HG02885 (cell line): ENCODE measurements at regions not wholly inside any gene's neighbourhood (a gene's known extent, or its start where the extent isn't known, plus 50 kb on each side); places are given as distances from the start of the nearest gene placed in this dataset.
"Not testable (repeated sequence)": the region's sequence is repeated elsewhere in the genome, so short reads cannot be mapped to it uniquely, and the experiment has no call there.

Experiments
- ATAC-seq: cut with Tn5 transposase; IDR thresholded peaks from one replicate; pipeline ENCODE4 v1.9.1; 2021; ENCODE audit warnings: mild to moderate bottlenecking; ENCODE audit not compliant: unreplicated experiment, poor library complexity

DNA sequence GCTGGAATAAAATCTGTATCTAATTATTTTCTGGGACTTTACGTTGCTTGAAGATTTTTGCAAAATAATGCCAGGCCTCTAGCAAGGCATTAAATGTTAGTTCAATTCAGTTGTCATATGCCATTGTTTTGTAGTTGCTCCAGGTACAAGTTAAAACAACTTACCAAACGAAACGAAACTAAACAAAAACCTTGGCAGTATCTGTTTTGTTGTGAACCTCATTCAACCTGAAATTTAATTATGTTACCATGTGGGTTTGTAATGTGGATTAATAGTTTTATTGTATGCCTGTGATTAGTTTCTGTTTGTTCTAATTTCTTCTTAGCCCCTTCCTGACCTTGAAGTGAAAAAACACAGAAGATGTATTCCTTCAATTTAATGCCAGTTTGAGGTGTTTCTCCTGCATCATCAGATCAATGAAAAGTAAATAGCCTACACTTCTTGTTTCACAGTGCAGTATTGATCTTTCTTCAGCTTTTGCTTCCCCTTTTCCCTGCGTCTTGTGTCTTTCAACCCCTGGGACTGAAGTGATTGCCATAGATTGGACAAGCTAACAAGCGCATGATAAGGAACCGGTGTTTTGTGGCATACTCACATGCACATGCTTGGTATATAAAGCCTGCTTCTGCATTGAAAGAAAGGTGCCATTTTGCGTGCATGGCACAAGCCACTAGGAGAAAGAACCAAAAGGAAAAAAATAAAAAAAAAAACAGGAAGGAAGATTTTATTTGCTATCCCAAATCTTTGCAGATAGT lies 699.0 kb upstream of the ARRDC3 start:
- ATAC-seq = no peak

DNA sequence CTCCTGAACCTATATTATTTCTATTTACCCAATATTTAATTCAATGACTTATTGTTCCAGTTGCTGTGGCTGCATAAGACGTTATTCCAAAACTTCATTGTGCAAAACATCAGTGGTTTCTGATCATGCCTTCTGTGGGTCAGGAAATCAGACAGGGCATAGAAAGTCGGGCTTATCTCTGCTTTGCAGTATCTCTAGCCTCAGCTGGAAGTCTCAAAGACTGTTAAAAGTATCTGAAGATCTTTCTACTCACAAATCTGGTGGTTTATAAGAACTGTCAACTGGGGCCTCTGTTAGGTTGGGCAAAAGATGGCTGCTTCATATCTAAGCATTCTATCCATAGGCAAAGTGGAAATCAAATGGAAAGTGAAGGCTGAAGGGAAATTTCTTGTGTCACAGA lies 687.7 kb upstream of the ARRDC3 start:
- ATAC-seq = no peak

DNA sequence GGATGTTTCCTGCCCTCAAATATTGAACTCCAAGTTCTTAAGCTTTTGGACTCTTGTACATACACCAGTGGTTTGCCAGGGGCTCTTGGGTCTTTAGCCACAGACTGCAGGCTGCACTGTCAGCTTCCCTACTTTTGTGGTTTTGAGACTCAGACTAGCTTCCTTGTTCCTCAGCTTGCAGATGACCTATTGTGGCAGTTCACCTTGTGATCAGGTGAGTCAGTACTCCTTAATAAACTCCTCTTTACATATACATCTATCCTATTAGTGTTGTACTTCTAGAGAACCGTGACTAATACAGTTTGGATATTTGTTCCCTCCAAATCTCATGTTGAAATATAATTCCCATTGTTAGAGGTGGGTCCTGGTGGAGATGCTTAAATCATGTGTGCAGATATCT lies 681.9 kb upstream of the ARRDC3 start:
- ATAC-seq = no peak

DNA sequence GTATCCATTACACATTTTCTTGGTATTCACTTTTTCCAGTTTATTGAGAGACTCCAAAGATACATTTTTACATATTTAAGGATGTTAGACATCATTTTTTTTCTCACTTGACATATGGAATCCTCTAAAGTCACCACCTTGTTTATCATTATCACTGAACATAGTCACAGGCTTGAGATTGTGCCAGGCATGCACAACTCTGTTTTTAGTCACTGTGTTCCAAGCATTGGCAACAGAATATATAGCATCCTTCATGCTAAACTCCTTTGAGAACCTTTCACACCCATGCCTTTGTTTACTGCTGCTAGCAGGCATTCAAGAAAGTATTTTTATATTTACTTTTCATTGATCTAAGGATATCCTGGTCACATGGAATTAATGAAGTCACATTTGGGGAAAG lies 668.6 kb upstream of the ARRDC3 start:
- no peak for ATAC-seq

DNA sequence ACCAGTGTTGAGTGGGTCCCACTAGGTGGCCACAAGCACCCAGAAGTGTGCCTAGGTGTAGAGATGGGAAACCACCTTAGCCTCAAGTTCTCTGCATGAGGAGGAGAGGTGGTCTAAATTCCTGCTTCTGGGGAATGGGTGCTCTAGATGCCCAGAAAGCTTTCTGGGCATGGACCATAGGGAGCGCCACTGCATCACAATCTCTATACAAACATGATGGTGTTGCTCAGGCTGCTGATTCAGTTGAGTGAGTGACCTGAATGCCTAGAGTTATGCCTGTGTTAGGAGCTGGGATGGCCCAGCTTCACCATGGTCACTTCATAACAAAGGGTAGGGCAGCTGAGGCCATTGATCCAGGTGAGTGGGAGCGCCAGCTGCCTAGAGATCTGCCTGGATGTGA lies 667.9 kb upstream of the ARRDC3 start:
- no peak for ATAC-seq

DNA sequence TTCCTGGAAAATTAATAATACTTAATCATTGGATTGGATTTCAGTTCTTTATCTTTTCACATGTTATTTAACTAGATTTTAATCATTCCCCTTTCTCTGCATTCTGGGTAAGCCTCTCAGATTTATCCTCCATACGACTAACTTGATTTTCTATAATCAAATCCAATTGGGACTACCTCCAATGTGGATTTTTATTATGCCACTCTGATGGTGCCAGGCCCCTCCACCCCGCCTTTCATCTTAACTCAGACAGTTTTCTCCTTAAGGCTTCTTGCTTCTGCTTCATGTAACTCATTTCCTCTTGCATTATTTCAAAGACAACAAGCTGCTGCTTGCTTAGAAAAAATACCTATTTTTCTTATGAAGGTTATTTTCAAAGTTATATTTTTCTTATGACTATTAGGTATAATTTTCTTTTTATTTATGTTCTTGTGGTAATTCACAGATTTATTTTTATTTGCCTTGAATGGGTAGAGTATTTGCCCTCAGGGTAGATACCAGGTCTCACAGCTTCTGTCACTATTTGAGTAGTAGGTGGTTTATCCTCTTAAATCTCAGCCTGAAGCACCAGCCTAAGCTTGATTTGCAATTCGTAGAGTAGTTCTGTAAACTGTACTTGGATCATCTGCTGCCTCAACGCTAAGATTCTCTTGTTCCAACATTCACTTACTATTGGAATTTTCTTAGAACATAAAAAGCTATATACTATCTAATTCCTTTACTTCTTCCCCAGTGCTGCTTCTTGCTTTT lies 659.0 kb upstream of the ARRDC3 start:
- no peak for ATAC-seq

DNA sequence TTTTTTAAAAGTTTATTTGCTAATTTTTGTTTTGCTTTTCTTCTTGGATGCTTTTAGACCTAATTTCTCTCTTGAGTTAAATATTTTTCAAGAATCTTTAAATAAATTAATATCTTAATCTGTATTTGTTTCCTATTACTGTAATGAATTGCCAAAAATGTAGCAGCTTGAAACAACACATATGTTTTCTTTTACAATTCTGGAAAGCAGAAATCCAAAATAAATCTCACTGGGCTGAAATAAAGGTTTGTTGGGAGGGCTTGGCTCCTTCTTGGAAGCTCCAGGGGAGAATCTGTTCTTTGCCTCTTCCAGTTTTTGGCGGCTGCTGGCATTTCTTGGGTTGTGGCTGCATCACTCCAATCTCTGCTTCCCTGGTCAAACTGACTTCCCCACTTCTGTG lies 658.1 kb upstream of the ARRDC3 start:
- no peak for ATAC-seq

DNA sequence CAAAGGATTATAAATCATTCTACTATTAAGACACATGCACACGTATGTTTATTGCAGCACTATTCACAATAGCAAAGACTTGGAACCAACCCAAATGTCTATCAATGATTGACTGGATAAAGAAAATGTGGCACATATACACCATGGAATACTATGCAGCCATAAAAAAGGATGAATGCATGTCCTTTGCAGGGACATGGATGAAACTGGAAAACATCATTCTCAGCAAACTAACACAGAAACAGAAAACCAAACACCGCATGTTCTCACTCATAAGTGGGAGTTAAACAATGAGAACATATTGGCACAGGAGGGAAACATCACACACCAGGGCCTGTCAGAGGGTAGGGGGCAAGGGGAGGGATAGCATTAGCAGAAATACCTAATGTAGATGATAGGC lies 646.7 kb upstream of the ARRDC3 start:
- ATAC-seq = not testable (repeated sequence)

DNA sequence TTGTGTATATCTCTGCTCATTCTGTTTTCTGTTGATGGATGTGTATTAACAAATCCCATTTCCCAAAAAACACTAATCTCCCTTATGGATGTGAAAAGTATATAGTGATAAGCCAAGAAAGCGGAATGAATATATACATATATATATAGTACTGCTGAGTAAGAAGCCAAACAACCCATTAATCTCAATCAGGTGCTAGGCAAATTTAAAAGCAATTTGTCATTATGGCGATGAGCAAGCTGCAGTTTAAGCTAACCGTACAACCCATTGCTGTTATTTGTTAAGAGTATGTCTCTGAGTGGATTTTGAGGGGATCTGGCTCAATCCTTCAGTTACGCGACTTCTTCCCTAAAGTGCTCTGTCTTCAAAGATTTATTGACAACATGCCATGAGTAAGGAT lies 640.4 kb upstream of the ARRDC3 start:
- no peak for ATAC-seq

DNA sequence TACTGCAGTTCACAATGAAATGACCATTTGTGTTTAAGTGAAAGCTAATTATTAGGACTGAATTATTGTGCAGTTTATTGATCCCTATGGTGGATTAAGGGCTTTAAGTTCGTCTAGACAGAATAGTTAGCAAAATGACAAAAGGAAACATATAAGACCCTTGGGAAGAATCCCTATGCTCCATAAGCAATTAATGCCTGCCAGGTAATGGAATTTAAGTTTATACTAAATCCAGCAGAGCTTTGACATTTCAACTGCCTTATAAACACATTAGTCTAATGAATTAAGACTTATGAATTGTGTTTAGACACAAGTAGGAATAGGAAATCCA lies 640.0 kb upstream of the ARRDC3 start:
- ATAC-seq = no peak

DNA sequence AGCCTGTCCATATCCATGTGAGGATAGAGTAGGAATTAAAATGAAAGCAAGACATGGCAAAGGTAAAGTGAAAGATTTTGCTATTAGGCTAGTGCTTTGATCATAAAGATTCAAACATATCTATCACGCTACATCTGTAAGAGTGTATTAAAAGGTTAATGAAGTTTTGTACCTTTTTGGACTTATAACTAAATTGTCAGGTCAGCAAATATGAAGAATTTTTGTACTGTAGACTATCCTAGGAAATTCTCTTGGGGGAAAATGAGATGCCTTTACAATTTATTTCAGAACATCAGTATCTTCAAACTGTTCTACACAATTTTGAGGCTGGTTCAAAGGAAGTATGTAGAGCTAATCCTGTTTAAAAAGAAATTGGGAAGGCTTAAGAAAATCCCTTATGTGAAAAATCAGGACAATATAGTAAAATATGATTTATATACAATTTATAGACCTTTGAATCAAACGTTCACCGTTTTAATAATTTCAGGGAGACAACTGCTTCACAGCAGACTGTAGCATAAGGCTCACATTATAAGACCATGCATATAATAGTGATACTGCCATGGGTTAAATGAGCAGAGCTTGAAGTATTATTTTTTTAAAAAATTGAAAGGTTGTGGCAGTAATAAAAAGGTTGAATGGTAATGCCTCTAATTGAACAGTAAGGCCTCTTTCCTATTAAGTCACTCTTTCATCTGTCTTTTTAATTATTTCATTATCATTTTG lies 639.5 kb upstream of the ARRDC3 start:
- ATAC-seq = no peak

DNA sequence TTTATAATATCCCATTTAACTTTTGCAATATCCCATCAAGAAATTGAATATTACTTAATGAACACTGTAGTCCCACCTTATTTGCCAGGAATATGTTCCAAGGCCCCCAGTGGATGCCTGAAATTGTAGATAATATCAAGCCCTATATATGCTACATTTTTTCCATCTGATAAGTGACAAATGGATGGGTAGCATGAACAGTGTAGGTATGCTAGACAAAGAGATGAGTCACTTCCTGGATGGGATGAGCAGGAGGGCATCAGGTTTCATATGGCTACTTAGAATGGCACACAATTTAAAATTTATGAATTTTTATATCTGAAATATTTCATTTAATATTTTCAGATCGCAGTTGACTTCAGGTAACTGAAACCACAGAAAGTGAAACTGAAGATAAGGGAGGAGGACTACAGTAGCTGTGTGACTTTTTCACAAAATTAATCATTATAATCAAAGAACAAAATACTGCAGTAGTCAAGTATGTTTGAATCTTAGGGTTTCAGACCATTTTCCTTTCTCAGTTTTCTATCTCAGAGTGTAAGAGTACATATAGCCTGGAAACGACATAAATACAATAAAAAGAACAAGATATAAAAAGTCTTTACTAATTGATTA lies 636.4 kb upstream of the ARRDC3 start:
- no peak for ATAC-seq

DNA sequence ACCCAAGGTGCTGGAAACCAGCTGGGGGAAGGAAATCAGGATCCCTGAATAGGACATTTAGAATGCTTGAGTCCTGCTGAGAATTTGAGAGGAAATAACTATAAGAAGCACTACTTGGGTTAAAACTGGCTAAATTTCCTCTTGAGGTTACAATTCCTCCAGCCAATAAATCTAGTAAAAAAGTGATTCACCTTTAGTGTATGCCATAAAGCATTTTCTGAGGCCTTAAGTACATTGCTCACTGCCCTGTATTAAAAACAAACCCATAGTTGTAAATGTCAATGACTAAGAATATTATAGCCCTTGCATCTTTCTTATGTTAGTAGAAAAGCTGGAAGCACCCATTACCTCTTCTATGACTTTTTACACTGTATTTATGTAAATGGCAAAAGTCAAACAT lies 634.7 kb upstream of the ARRDC3 start:
- no peak for ATAC-seq

DNA sequence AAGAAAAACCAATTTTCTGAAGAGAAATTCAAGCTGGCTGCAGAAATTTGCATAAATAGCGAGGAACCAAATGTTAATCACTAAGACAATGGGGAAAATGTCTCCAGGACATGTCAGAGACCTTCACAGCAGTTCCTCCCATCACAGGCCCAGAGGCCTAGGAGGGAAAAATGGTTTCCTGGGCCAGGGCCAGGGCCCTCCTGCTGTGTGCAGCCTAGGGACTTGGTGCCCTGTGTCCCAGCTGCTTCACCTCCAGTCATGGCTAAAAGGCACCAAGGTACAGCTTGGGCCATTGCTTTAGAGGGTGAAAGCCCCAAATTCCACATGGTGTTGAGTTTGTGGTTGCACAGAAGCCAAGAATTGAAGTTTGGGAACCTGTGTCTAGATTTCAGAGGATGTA lies 628.7 kb upstream of the ARRDC3 start:
- not testable (repeated sequence) for ATAC-seq

DNA sequence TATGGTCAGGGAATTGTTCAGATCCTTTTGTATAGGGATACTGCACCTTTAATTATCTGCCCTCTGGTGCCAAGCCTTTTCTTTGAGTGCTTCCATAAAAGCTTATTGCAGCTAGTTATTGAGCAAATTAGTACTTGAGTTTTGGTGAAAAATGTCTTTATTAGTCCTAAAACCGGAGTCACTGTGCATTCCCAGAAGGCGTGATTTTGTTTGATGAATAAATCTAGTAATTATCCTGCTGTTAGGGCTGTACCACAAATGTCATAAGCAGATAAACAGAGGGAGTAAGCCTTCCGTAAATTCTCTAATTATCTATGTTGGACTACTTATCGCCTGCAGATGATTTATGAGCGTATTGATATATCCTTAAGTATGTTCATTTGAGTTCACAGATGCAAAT lies 620.7 kb upstream of the ARRDC3 start:
- ATAC-seq = no peak

DNA sequence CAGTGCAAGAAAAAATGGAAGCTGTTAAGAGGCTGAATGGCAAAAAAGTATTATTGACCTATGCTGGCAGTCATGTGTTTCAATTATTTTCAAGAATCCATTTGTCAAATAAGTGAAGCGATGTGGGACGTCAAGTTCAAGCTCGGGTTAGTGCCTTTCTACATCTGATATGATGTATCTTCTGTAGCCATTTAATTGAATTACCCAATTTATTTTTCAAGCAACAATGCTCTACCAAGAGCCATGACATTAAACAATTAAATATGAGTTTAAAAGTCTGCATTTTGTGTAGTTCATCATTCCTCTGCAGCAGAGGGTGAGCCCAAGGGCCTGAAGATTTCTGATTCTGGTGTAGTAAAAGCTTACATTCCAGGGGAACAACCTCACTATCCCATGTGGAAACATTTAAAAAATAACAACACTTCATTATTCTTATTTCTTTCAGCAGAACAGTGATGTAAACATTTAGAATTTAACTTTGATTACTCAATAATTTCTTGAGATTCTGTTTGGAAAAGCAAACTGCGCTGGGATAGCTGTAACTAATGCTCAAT lies 619.7 kb upstream of the ARRDC3 start:
- no peak for ATAC-seq

DNA sequence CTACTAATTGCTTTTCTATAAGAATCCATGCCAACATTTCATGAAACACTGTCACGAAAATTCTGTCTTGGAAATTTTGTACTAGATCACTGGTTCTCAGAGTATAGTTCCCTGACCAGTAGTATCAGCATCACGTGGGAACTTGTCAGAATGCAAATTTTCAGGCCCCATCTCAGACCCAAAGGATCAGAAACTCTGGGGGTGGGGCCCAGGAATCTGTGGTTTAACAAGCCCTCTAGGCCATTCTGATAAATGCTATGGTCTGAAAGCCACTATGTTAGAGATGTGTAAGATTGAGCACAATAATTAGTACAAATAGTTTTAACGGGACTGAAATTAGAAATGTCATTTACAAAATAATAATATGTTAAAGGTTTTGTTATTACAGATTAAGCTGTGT lies 615.7 kb upstream of the ARRDC3 start:
- no peak for ATAC-seq

DNA sequence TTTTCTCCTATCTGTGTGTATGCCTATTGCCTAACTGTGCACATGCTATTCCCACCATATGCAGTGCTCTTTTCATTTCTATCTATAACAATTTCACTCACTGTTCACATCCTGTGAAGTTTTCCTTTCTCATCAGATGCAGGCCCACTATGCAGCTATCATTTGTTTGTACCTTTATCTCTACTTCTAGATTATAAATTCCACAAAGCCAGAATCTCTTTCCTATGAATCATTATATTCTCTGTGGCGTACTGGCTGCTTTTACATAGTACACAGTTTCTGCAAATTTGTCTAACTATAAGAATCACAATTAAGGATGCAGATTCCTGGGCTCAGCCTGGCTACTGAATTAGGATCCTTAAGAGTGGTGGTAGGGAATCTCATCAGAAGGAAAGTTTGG lies 600.8 kb upstream of the ARRDC3 start:
- ATAC-seq = no peak

DNA sequence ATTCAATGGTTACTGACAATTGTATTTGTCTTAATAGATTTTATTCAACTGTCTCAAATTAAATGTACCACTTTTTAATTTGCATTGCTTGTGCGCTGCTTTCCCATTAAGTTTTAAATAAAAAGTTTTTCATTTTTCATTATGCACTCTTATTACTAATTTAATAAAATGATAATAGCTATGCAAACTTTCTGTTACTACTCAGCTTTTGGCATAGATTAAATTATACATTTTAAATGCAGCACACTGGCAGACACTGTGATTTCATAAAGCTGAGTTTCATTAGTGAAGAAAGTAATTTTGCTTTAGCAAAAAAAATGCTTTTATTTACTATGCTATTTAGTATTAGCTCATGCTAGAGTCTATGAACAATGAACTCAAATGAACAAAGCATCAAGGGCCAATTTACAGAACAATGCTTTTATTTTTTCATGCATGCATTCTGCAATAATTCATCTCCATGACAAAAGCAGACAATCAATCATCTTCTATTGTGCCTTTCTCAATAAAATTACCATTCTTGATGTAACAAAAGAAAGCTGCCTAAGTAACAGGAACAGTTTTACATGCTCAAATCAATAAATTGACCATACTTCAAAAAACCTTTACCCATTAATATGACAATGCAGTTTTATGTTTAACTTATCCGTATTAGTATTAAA lies 595.2 kb upstream of the ARRDC3 start:
- no peak for ATAC-seq

DNA sequence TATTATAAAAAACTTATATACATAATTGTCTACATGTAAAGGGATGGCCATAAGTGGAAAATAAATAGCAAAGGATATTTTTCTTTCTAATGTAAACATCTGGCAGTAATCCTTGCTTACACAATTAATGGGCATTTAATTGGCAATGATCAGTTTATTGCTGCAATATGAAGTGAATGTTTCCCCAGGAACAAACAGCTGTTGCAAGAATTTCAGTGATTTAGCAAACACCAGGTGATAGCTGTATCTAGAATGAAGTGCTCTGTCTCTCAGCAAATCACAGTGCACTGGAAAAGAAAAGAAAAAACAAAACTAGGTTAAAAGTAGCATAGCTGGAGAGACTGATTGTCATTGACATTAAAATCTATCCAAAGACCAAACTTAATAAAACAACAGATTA lies 594.5 kb upstream of the ARRDC3 start:
- ATAC-seq = no peak
